ENCODE measurements at regions not wholly inside any gene's neighbourhood (a gene's known extent, or its start where the extent isn't known, plus 50 kb on each side); places are given as distances from the start of the nearest gene placed in this dataset.
"Not testable (repeated sequence)": the region's sequence is repeated elsewhere in the genome, so short reads cannot be mapped to it uniquely, and the experiment has no call there.

DNA sequence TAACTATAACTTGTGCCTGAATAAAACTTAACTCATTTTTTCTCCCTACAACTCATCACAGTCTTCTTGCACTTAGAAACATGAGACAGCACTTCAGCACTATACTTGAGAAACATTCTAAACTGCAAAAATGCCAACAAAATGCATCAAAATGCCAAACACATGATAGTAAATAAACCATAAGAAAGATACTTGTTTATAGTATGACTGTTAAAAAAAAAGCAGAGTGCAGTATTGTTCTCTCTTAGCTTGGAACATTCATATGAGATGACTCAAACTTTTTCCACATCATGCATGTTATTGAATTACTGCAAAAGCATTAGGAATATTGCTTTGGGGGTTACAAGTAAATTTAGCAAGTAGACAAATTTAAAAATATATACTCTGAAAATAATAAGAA lies 135.7 kb upstream of the ANXA10 start:
- DNase-seq, result no peak

GRCh38 chr4:167964766-167965373 lies 127.5 kb upstream of the ANXA10 start:
- no peak for DNase-seq

DNA sequence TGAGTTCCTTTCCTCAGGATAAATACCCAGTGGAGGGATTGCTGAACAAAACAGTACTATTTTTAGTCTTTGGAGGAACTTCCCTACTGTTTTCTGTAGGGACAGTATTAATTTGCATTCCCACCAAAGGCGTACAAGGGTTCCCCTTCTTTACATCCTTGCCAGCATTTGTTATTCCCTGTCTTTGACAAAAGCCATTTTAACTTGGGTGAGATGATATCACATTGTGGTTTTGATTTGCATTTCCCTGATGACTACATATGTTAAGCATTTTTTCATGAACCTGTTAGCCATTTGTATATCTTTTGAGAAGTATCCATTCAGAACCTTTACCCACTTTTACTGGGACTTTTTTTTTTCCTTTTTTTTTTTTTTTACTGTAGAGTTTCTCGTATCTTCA lies 126.2 kb upstream of the ANXA10 start:
- DNase-seq, result no peak

DNA sequence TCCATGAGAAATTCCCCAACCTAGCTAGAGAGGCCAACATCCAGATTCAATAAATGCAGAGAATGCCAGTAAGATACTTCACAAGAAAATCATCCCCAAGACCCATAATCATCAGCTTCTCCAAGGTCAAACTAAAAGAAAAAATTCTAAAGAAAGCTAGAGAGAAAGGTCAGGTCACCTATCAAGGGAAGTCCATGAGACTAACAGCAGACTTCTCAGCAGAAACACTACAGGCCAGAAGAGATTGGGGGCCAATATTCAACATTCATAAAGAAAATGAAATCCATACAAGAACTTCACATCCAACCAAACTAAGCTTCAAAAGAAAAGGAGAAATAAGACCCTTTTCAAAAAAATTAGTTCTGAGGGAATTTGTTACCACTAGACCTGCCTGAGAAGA lies 118.8 kb upstream of the ANXA10 start:
- no peak for DNase-seq

- DNase-seq, result no peak
These were observed 106.8 kb upstream of the ANXA10 start for GRCh38 chr4:167985565-167985964.

DNA sequence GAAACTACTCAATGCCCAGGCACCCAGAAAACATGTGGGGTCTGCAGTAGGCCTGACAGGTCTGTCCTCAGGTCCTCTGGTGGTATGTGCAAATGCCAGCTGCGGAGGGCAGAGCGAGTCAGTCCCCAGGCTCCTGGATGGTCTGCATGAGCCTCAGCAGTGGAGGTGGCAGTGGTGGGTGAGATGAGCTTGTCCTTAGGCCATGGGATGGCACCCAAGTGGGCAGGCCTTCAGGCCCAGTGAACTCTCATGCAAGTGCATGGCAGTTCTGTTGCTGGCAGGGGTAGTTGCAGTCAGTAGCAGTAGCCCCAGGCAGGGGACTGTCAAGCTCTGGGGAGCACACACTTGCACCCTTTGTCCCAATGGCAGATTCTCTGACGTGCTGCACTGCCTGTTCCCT lies 106.3 kb upstream of the ANXA10 start:
- no peak for DNase-seq

DNA sequence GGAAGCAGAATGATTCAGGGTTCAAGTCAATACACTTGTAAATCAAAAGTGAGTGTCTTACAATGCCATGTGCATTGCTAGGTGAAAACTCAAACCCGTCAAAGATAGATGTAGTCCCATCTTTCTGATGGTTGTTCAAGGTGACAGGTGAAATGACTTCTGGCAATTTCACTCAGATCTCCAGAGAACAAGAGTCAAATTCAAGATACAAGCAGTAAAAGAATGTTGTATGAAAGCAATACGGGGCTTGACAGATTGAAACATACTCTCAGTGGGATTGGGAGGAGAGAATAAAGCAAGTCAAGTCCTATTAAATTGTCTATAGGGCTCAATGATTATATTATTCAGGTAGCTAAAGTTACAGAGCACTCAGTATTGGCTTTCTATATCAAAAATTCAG lies 105.1 kb upstream of the ANXA10 start:
- DNase-seq, result no peak

- DNase-seq, result no peak
These were observed 102.5 kb upstream of the ANXA10 start for GRCh38 chr4:167989815-167990214.

DNA sequence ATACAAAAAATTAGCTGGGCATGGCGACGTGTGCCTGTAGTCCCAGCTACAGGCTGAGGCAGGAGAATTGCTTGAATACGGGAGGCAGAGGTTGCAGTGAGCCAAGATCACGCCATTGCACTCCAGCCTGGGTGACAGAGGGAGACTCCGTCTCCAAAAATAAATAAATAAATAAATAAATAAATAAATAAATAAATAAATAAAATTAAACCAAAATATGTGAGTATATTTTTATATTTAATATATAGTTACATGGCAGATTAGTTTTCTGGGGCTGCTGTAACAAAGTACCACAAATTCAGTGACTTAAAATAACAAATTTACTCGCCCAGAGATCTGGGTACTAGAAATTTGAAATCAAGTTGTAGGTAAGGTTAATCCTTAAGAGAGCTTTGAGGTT lies 84.2 kb upstream of the ANXA10 start:
- DNase-seq, result not testable (repeated sequence)

GRCh38 chr4:168019019-168019651 lies 73.2 kb upstream of the ANXA10 start:
- no peak for DNase-seq

DNA sequence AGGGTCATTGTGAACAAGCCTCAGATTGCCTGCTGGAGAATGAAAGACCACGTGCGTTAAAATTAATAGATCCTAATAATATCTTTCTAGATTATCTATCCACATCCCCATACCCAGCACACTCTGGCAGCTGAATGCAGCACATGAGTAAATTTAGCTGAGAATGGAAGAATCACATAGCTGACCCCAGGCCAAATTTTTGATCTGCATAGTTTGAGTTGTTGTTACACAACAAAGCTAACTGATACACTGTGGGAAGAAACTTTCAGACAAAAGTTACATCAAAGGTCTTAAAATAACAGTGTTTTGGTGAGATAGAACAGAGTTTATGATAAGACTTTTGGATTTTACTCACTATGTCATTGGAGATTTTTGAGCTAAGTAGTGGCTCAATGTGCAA lies 72.4 kb upstream of the ANXA10 start:
- no peak for DNase-seq

- no peak for DNase-seq
These were observed 70.7 kb upstream of the ANXA10 start for GRCh38 chr4:168021666-168022065.

GRCh38 chr4:168028568-168028967 lies 63.8 kb upstream of the ANXA10 start:
- DNase-seq, result peak; percentile 2 to 14

DNA sequence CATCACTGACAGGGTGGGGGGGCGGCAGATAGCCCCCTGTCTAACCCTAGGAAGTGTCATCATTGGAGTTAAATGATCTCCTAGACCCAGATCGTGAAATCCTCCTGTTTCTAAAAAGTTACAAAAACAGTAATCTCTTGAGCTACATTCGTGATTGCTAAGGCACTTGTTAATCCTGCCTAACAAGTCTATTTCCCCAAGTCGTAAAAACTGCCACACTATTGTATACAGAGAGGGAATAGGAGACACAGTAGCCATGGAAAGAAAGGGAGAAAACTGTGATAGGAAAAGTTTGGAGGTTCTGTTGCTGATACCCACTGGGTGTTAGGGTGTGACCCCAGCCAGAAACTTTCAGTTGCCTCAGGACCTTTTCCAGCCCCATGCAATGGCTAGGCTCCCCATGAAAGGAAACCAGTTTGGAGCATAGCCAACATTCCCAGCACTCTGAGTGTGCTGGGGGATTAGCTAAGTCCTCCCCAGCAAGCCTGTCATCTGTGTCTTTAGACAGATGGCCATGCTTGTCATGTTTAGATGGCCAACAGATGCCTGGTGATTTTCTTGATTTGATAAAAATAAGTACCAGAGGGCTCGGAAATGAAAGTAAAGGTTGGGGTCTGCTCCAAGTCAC lies 63.3 kb upstream of the ANXA10 start:
- DNase-seq, result peak; percentile 49 to 88

GRCh38 chr4:168037676-168038075 lies 54.7 kb upstream of the ANXA10 start:
- no peak for DNase-seq

DNA sequence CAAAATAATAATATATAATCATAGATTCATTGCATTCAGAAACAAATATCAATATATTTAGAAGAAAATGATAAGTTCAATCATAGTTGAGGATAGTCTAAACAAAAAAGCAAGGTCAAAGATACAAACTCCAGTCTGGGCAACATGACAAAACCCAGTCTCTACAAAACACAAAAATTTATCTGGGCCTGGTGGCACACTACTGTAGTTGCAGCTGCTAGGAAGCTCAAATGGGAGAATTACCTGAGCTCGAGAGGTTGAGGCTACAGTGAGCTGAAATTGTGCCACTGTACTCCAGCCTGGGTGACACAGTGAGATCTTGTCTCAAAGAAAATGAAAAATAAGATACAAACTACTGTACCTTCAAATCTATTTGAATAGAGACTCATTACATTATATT lies 52.7 kb upstream of the ANXA10 start:
- DNase-seq, result no peak

Data from NCI-H524 (cell line).